ENCODE measurements at regions not wholly inside any gene's neighbourhood (a gene's known extent, or its start where the extent isn't known, plus 50 kb on each side); places are given as distances from the start of the nearest gene placed in this dataset.

DNA sequence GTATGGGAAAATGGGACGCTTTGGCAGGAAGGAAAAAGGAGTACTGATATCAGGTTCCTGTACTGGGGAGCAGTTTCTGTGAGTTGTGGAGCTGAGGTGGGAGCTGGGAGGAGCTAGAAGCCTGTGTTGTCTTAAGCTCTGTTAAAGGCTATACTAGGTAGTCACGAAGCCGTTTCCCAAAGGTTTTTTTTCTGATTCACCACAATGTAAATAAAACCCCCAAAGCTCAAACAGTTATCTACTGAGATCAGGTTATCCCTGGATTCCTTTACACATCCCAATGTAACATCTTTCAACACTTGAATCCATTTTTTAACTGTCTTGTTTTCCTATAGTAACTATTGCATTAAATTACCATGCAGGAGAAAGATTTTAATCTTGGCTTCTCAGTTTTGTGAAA lies 297.4 kb upstream of the SFRP2 start:
- DNase-seq: no peak

DNA sequence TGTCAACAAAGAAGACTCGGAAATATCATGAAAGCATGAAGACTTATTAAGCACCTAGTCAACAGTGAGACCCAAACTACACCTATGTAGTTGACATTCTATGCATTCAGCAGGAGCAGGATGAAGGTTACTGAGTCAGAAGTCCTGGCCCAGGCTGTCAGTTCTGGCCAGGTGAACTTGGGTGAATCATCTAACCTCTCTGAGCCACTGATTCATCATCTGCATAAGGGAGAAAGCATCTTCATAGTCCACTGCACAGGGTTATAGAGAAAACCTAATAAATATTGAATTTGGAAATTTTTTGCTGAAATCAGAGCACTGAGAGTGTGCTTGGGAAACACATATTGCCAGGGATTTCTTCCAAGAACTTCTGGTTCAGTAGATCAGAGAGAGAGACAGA lies 296.0 kb upstream of the SFRP2 start:
- DNase-seq: no peak

GRCh38 chr4:154082760-154083535 lies 294.1 kb upstream of the SFRP2 start:
- DNase-seq: no peak

DNA sequence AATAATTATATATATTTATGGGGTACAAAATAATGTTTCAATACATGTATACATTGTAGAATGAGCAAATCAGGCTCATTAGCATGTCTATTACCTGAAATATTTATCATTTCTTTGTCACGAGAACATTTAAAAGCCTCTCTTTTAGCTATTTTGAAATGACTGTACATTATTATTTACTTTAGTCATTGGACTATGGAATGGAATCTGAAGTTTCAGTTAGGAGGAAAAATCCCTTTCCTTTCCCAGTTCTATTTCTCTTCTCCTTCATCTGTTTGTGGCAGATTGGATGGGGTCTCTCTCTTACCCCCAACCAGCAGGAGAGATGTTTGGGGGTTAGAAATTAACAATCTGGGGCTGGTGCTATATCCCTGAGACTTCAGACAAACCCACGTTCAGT lies 292.5 kb upstream of the SFRP2 start:
- no peak for DNase-seq

DNA sequence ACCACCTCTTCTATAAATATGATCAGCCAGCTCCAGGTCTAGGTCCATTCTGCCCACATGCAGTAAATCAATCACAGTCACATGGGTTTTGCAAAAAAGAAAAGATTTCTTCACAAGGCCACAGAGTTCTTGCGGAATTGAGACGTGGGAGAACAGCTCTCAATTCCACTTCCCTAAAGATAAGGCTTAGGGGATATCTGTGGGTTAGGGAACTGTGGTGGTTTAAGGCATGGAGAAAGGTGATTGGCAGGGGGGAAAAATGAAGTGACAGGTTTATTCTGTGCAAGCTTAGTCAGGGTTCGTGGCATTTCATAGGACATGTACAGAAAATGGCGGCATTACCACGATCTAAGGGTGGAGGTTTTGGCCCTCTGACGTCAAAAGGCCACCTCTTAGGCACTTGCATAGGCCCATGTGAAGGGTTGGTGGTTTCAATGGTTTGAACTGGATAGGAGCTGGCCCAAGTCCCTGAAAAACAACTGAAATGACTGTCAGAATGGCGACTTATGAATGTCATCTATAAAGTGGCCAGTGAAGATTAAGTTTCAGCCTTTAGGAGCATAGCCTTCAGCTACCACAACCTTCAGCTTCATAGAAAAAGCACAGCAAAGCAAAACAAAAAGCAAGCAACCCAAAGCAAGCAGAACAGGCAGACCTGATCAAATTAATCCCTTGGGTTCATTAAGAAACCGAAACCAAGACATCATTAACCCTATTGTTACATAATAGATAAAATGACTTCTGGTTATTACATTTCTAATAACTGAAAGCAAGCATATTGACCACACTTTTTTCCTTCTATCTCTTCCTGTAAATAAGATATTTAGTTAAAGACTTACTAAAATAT lies 289.8 kb upstream of the SFRP2 start:
- DNase-seq: no peak

DNA sequence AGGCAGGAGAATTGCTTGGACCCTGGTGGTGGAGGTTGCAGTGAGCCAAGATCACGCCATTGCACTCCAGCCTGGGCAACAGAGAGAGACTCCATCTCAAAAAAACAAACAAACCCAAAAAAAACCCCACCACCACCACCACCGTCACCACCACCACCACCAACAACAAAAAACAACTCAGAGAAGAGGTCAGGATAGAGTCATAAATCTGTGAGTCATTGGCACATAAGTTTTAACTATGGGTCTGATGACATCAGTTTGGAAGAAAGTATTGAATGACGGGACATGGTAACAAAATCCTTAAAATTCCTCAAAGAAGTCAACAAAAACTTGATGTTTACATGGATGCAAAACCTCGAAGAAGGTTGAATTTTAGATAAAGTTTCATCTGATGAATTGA lies 288.0 kb upstream of the SFRP2 start:
- no peak for DNase-seq

GRCh38 chr4:154073107-154073822 lies 284.4 kb upstream of the SFRP2 start:
- no peak for DNase-seq

DNA sequence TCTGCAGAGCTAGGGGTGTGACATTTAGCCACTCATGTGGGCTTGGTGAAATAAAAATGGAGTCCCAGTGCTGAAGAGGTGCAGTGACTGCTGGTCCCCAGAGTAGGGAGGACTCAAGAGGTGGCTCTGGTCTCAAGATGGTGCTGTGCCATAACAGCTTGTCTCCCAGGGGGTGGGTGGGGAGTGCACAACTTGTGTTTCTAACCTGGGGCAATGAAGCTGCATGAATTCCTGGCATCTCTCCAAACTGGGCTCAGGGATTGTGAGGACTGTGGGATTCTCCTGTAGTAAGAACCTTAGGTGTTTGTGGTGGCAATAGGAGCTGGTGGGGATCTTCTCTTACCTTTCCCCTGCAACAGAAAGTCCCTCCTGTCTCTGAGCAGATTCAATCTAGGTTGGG lies 278.9 kb upstream of the SFRP2 start:
- no peak for DNase-seq

GRCh38 chr4:154065368-154065767 lies 276.5 kb upstream of the SFRP2 start:
- DNase-seq: no peak

GRCh38 chr4:154064244-154064643 lies 275.4 kb upstream of the SFRP2 start:
- no peak for DNase-seq

DNA sequence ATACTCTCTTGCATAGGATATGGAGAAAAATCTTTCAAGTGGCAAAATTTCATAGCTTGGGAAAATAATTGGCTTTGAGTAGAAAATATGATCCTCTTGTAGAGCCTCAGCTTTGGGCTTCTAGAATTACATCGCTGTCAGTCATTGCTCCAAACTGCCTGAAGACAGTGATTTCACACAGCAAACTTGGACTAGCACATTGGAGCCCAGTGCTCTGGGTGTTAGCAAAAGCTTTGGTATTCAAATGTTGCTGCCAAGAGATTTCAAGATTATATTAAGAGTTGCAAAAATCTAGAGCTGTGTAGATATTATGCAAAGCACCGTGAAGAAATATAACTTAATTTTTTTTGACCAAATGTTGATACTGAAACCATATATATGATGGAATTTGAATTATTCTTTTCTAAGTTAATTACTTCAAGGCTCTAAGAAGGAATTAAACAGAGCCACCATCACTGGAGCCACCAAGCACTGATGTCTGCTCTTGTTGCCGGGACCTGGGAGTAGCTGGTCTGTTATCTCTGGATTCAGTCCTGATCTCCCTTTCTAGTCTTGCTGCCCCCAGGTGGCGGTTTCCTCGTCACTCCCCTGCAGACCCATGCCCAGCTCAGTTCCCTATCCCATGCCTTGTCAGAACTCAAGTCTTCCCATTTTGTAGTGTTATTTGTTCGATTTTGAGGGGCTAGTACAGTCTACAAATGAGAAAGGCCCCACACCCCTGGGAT lies 260.7 kb upstream of the SFRP2 start:
- DNase-seq: no peak

- DNase-seq: no peak
These were observed 258.9 kb upstream of the SFRP2 start for GRCh38 chr4:154047733-154048132.

GRCh38 chr4:154044742-154045485 lies 256.0 kb upstream of the SFRP2 start:
- DNase-seq: no peak

DNA sequence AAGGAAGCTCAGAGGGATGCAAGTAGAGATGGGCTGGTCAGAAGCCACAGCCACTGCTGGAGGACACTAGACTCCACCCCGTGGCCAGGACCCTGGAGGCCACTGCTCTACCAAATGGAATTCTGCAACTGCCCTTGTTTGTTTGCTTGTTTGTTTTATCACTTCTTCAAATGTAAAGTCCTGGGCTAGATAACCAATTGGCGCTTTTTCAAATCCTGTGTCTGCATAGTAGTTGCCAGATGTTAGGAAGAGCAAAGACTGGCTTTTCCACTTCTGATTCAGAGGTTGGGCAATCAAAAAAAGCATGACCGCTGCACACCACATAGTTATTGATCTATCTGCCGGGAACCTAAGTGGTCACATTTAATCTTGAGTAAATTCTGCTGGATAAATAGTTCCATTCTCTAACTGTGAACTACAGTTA lies 255.2 kb upstream of the SFRP2 start:
- no peak for DNase-seq

DNA sequence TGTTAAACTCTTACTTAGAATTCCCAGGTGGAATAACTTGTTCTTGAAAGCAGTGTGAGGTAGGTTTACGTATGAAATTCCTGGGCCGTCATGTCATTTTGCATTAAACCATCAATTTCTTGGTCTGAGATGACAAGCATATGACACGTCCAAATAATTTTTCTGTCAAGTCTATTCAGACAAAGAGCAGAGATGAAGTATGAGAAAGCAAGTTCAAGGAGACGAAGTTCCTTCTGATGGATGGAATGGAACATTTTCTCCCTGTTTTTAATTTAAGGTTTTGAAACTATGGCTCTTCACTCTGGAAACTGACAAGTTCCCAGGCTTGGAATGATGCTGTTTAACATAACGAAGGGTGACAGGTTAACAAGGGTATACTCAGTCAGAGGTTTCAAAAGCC lies 252.8 kb upstream of the SFRP2 start:
- no peak for DNase-seq

GRCh38 chr4:154039435-154040343 lies 250.8 kb upstream of the SFRP2 start:
- no peak for DNase-seq

DNA sequence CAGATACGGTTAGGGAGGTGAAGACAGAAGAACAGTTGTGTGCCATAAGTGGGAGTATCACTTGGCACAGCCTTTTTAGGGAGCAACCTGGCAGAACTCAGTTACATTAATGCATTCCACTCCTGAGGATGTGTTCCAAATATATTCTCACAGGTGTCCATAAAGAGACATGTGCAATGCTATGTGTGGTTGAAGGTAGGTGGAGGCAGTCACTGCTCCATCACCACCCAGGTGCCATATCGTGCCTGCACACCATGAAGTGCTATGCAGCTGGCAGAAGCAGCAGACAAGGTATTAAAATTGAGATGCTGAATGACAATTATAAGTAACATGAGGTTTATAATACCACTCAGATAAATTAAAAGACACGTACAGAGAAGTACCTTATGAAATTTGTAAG lies 248.0 kb upstream of the SFRP2 start:
- DNase-seq: no peak

DNA sequence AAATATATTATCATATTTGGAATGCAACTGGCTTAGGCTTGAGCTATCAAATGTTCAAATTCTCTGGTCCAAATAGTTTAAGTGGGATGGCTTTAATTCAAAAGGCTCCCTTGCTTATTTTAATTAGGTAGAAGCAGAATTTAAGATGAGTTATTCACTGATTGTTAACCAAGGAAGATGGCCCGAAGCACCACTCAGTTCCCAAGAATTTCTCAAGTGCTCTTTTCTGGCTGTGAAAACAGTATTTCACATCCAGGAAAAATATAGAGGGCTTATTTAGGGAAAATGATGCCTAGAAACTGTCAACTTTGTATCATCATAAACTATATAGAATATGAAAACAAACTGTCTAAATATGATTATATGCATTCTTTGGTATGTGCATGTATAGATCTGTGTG lies 246.5 kb upstream of the SFRP2 start:
- DNase-seq: no peak

GRCh38 chr4:154033921-154034320 lies 245.0 kb upstream of the SFRP2 start:
- DNase-seq: no peak

DNA sequence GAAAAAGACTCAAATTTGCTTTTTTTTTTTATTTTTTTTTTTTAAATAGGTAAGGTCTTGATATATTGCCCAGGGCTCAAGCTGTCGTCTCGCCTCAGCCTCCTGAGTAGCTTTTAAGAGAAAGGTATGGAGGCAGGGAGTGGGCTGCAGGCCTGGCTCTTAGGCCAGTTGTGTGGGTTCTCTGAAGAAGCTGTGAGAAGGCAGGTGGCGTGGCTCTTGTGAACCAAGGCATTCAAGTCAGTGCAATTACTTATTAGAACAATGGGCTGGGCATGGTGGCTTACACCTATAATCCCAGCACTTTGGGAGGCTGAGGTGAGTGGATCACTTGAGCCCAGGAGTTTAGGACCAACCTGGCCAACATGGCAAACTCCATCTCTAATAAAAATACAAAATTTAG lies 244.0 kb upstream of the SFRP2 start:
- no peak for DNase-seq

DNA sequence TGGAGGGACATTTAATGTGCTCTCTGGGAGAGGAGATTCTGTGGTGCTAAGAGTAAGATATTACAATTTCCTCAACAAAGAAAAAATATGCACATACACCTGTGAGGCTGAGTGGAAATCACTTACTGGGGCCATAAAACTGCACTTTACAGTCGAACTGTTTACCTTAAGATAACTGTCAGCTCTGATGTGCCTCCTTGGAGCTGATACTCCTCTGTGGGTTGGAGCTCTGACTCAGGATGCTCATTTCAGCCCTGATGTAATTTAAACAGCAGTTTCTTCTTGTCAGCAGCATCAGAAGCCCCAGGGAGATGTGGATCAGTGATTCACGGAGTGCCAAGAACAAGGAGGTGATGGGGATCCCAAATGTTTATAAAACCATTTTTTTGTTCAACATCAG lies 241.9 kb upstream of the SFRP2 start:
- no peak for DNase-seq

Data from CD4-positive, alpha-beta T cell treated with Interleukin-10 for 1 hour (primary cell).